GM23338 (cell line): ENCODE measurements at regions not wholly inside any gene's neighbourhood (a gene's known extent, or its start where the extent isn't known, plus 50 kb on each side); places are given as distances from the start of the nearest gene placed in this dataset.

ENCODE experiments used
- ATAC-seq: fragments of 200-7000 bp; cut with Tn5 transposase; 3 replicates; pipeline ENCODE4 v1.9.1; 2020
- DNase-seq: peaks from one replicate; pipeline ENCODE4 v3.0.0-alpha.2; 2015; ENCODE audit warnings: low spot score
- H2AFZ ChIP-seq: fragments of 200-600 bp; sonication (generic); 2 replicates; pipeline ENCODE4 v1.8.0; 2016; ENCODE audit warnings: antibody characterized with exemption, mild to moderate bottlenecking, moderate library complexity
- H3F3A ChIP-seq: fragments of 200-600 bp; sonication (generic); replicated peaks from 2 replicates; pipeline ENCODE4 v1.8.0; 2017; ENCODE audit warnings: antibody characterized with exemption, mixed run types, low read depth
- H3K27ac ChIP-seq: fragments of 200-600 bp; sonication (generic); 2 replicates; pipeline ENCODE4 v1.6.1; 2016; ENCODE audit warnings: low read depth
- H3K27me3 ChIP-seq: fragments of 200-600 bp; sonication (generic); 2 replicates; pipeline ENCODE4 v1.8.0; 2016; ENCODE audit warnings: mild to moderate bottlenecking, mixed run types, moderate library complexity; ENCODE audit not compliant: insufficient read depth
- H3K36me3 ChIP-seq: fragments of 200-600 bp; sonication (generic); 2 replicates; pipeline ENCODE4 v1.8.0; 2016; ENCODE audit warnings: mild to moderate bottlenecking; ENCODE audit not compliant: insufficient read depth
- H3K4me1 ChIP-seq: fragments of 200-600 bp; sonication (generic); 2 replicates; pipeline ENCODE4 v1.8.0; 2016; ENCODE audit warnings: mild to moderate bottlenecking, moderate library complexity; ENCODE audit not compliant: insufficient read depth
- H3K4me2 ChIP-seq: fragments of 200-600 bp; sonication (generic); 2 replicates; pipeline ENCODE4 v1.7.1; 2017; ENCODE audit warnings: mixed run types
- H3K4me3 ChIP-seq: fragments of 200-600 bp; sonication (generic); 2 replicates; pipeline ENCODE4 v1.6.1; 2016; ENCODE audit warnings: mixed run types
- H3K79me2 ChIP-seq: fragments of 200-600 bp; sonication (generic); replicated peaks from 2 replicates; pipeline ENCODE4 v1.8.0; 2017; ENCODE audit warnings: mild to moderate bottlenecking; ENCODE audit not compliant: insufficient read depth
- H3K9me2 ChIP-seq: fragments of 200-600 bp; sonication (generic); 2 replicates; pipeline ENCODE4 v1.8.0; 2017; ENCODE audit not compliant: insufficient read depth
- H4K20me1 ChIP-seq: fragments of 200-600 bp; sonication (generic); replicated peaks from 2 replicates; pipeline ENCODE4 v1.8.0; 2017; ENCODE audit warnings: mild to moderate bottlenecking; ENCODE audit not compliant: insufficient read depth
- H3K27ac Mint-ChIP-seq: 2 replicates; pipeline ENCODE4 v1.8.0; 2020; ENCODE audit warnings: inconsistent platforms, mild to moderate bottlenecking, moderate library complexity, mixed read lengths
- H3K27me3 Mint-ChIP-seq: 3 replicates; pipeline ENCODE4 v1.8.0; 2022; ENCODE audit warnings: low read depth, mild to moderate bottlenecking, moderate library complexity, mixed read lengths, inconsistent platforms; ENCODE audit not compliant: insufficient read depth, poor library complexity
- H3K36me3 Mint-ChIP-seq: 3 replicates; pipeline ENCODE4 v1.8.0; 2021; ENCODE audit warnings: low read depth, mild to moderate bottlenecking, inconsistent platforms, moderate library complexity, mixed read lengths
- H3K4me1 Mint-ChIP-seq: 3 replicates; pipeline ENCODE4 v1.8.0; 2020; ENCODE audit warnings: mild to moderate bottlenecking, inconsistent platforms, mixed read lengths
- H3K4me3 Mint-ChIP-seq: 3 replicates; pipeline ENCODE4 v1.8.0; 2021; ENCODE audit warnings: moderate library complexity, mild to moderate bottlenecking, inconsistent platforms, mixed read lengths
- H3K9me3 Mint-ChIP-seq: 3 replicates; pipeline ENCODE4 v1.8.0; 2020; ENCODE audit warnings: moderate library complexity, mild to moderate bottlenecking, inconsistent platforms, mixed read lengths
- CREB1 ChIP-seq: fragments of 250-450 bp; sonication (Bioruptor Pico); IDR thresholded peaks from 2 replicates; pipeline ENCODE4 v1.5.0; 2020; ENCODE audit warnings: low read depth, mild to moderate bottlenecking, moderate library complexity
- CTCF ChIP-seq, 2 experiments: fragments of 200-600 bp in 1 of 2; sonication (generic) in 1 of 2; conservative IDR thresholded peaks; 2 replicates each; pipeline versions ENCODE4 v1.5.1 to v1.6.1; 2016 to 2017; ENCODE audit warnings: antibody characterized with exemption in 2 of 2, low read depth in 2 of 2, mild to moderate bottlenecking in 2 of 2, moderate library complexity in 1 of 2
- ETS1 ChIP-seq: IDR thresholded peaks from 2 replicates; pipeline ENCODE4 v1.6.1; 2016; ENCODE audit warnings: antibody characterized with exemption
- EZH2 ChIP-seq: fragments of 200-600 bp; sonication (generic); IDR thresholded peaks from one replicate; pipeline ENCODE4 v1.8.0; 2017; ENCODE audit warnings: antibody characterized with exemption, mild to moderate bottlenecking, low read depth; ENCODE audit not compliant: unreplicated experiment
- EZH2phosphoT487 ChIP-seq: fragments of 200-600 bp; sonication (generic); IDR thresholded peaks from one replicate; pipeline ENCODE4 v1.8.1; 2018; ENCODE audit warnings: antibody characterized with exemption; ENCODE audit not compliant: unreplicated experiment
- JUNB ChIP-seq: IDR thresholded peaks from one replicate; pipeline ENCODE4 v1.6.1; 2016; ENCODE audit warnings: antibody characterized with exemption; ENCODE audit not compliant: unreplicated experiment
- NANOG ChIP-seq: IDR thresholded peaks from 2 replicates; pipeline ENCODE4 v1.6.1; 2016; ENCODE audit warnings: antibody characterized with exemption, borderline replicate concordance
- POLR2AphosphoS5 ChIP-seq: IDR thresholded peaks from 2 replicates; pipeline ENCODE4 v1.6.1; 2016; ENCODE audit warnings: antibody characterized with exemption, low read depth
- REST ChIP-seq: IDR thresholded peaks from one replicate; pipeline ENCODE4 v1.6.1; 2018; ENCODE audit warnings: antibody characterized with exemption; ENCODE audit not compliant: unreplicated experiment
- STAT1 ChIP-seq: IDR thresholded peaks from one replicate; pipeline ENCODE4 v1.6.1; 2016; ENCODE audit warnings: antibody characterized with exemption; ENCODE audit not compliant: unreplicated experiment
- ZNF114 ChIP-seq: fragments of 250-450 bp; sonication (Bioruptor Pico); IDR thresholded peaks from 2 replicates; pipeline ENCODE4 v1.5.0; 2020; ENCODE audit warnings: mild to moderate bottlenecking, moderate library complexity
- ZNF331 ChIP-seq: fragments of 250-450 bp; sonication (Bioruptor Pico); IDR thresholded peaks from 2 replicates; pipeline ENCODE4 v1.5.0; 2020; ENCODE audit warnings: low read depth, mild to moderate bottlenecking, moderate library complexity
- ZNF462 ChIP-seq: fragments of 250-450 bp; sonication (Bioruptor Pico); IDR thresholded peaks from 2 replicates; pipeline ENCODE4 v1.5.0; 2020; ENCODE audit warnings: mild to moderate bottlenecking, moderate library complexity

GRCh38 chr1:184186167-184186566 lies 134.6 kb downstream of the TSEN15 start:
- no peak overlapping the region for H2AFZ ChIP-seq

More at GRCh38 chr1:184186167-184186566, 134.6 kb downstream of the TSEN15 start:
- no peak overlapping the region for H3K4me2 ChIP-seq
- H3F3A ChIP-seq = no peaks in the 10 kb centered on the region
- no peaks in the 10 kb centered on the region for H3K27me3 ChIP-seq
- no peaks in the 10 kb centered on the region for H3K4me1 ChIP-seq
- H3K9me2 ChIP-seq = no peaks in the 10 kb centered on the region
- H3K27me3 Mint-ChIP-seq = no peaks in the 10 kb centered on the region
- no peak overlapping the region for H3K4me3 Mint-ChIP-seq
- H3K9me3 Mint-ChIP-seq = no peaks in the 10 kb centered on the region
- DNase-seq = no peak
- ATAC-seq = no peak
- no peak overlapping the region for H3K4me3 ChIP-seq
- no peaks in the 10 kb centered on the region for H3K36me3 ChIP-seq
- no peaks in the 10 kb centered on the region for H3K4me1 Mint-ChIP-seq
- H4K20me1 ChIP-seq = no peaks in the 10 kb centered on the region
- H3K27ac ChIP-seq = no peak overlapping the region
- no peaks in the 10 kb centered on the region for H3K79me2 ChIP-seq
- H3K36me3 Mint-ChIP-seq = no peaks in the 10 kb centered on the region
- H3K27ac Mint-ChIP-seq = no peak overlapping the region
- TF ChIP-seq JUNB = no peak
- TF ChIP-seq ZNF462 = no peak
- TF ChIP-seq ZNF114 = no peak
- TF ChIP-seq ZNF331 (CRISPR knock-in tag) = no peak
- no peak for TF ChIP-seq ETS1
- no peak for TF ChIP-seq STAT1
- no peak for TF ChIP-seq POLR2AphosphoS5
- no peak for TF ChIP-seq CREB1
- TF ChIP-seq REST = no peak
- no peak for TF ChIP-seq NANOG
- no peak for TF ChIP-seq EZH2phosphoT487
- no peak for TF ChIP-seq EZH2
- TF ChIP-seq CTCF (conservative IDR thresholded peaks at IDR 0.05; ENCODE audit: low read depth in 2 of 2) = no peak
